IMR-90 (cell line): ENCODE measurements at regions not wholly inside any gene's neighbourhood (a gene's known extent, or its start where the extent isn't known, plus 50 kb on each side); places are given as distances from the start of the nearest gene placed in this dataset.

Source experiments
- ATAC-seq: fragments of 200-7000 bp; cut with Tn5 transposase; 2 replicates; pipeline ENCODE4 v1.9.1; 2020; ENCODE audit warnings: low read depth, mild to moderate bottlenecking, moderate library complexity
- BruUV-seq: library from RNA; stranded (reverse); fragments of 400-500 nt; replicated peaks from 2 replicates; lab custom pipeline; 2021; lab: Mats Ljungman, UMichigan
- CTCF ChIA-PET: fragments of 300-600 bp; formaldehyde crosslinking; extraction: SDS; loops from one replicate; lab custom pipeline; 2021; ENCODE audit warnings: antibody characterized with exemption; lab: Yijun Ruan, JAX
- POLR2A ChIA-PET: fragments of 300-600 bp; sonication (Branson Sonifier 250); formaldehyde crosslinking; loops from one replicate; lab custom pipeline; 2022; ENCODE audit warnings: antibody characterized with exemption; ENCODE audit not compliant: unreplicated experiment; lab: Charles Lee
- DNase-seq: peaks from one replicate; pipeline ENCODE4 v3.0.0; 2013
- H2AFZ ChIP-seq: replicated peaks from 2 replicates; pipeline ENCODE3; 2013; ENCODE audit warnings: low read length, mild to moderate bottlenecking; ENCODE audit not compliant: poor library complexity
- H2AK5ac ChIP-seq: 2 replicates; pipeline ENCODE4 v1.6.1; 2013; ENCODE audit warnings: low read depth, low read length, inconsistent platforms
- H2AK9ac ChIP-seq: replicated peaks from 2 replicates; pipeline ENCODE3; 2013; ENCODE audit warnings: mild to moderate bottlenecking, low read depth, low read length, moderate library complexity; ENCODE audit not compliant: poor library complexity
- H2BK120ac ChIP-seq: 2 replicates; pipeline ENCODE4 v1.6.1; 2013; ENCODE audit warnings: low read depth, low read length, inconsistent platforms
- H2BK15ac ChIP-seq: 3 replicates; pipeline ENCODE4 v1.6.1; 2013; ENCODE audit warnings: low read depth, low read length, inconsistent platforms
- H2BK20ac ChIP-seq: 2 replicates; pipeline ENCODE4 v1.6.1; 2013; ENCODE audit warnings: low read depth, mild to moderate bottlenecking, inconsistent platforms, low read length, moderate library complexity
- H2BK5ac ChIP-seq: 2 replicates; pipeline ENCODE4 v1.6.1; 2013; ENCODE audit warnings: mild to moderate bottlenecking, low read depth, low read length, inconsistent platforms; ENCODE audit not compliant: poor library complexity, severe bottlenecking
- H3K14ac ChIP-seq: replicated peaks from 2 replicates; pipeline ENCODE4 v1.6.1; 2013; ENCODE audit warnings: low read depth, low read length, inconsistent platforms
- H3K18ac ChIP-seq: 2 replicates; pipeline ENCODE4 v1.6.1; 2013; ENCODE audit warnings: low read depth, low read length, control low read depth
- H3K23ac ChIP-seq: 2 replicates; pipeline ENCODE4 v1.6.1; 2013; ENCODE audit warnings: low read depth, low read length, inconsistent platforms
- H3K27ac ChIP-seq: 2 replicates; pipeline ENCODE4 v1.5.1; 2013; ENCODE audit warnings: mild to moderate bottlenecking, control low read depth, low read length; ENCODE audit not compliant: insufficient read depth
- H3K27me3 ChIP-seq: 2 replicates; pipeline ENCODE4 v1.6.1; 2013; ENCODE audit warnings: low read length; ENCODE audit not compliant: control insufficient read depth, insufficient read depth
- H3K36me3 ChIP-seq: 2 replicates; pipeline ENCODE4 v1.6.1; 2013; ENCODE audit warnings: low read length, mixed read lengths; ENCODE audit not compliant: control insufficient read depth, insufficient read depth
- H3K4ac ChIP-seq: 2 replicates; pipeline ENCODE4 v1.6.1; 2013; ENCODE audit warnings: low read depth, low read length, inconsistent platforms
- H3K4me1 ChIP-seq: 2 replicates; pipeline ENCODE4 v1.6.1; 2013; ENCODE audit warnings: low read length, mixed read lengths; ENCODE audit not compliant: control insufficient read depth, insufficient read depth
- H3K4me2 ChIP-seq: 2 replicates; pipeline ENCODE4 v1.6.1; 2013; ENCODE audit warnings: low read depth, mild to moderate bottlenecking, control low read depth, low read length, moderate library complexity
- H3K4me3 ChIP-seq: 2 replicates; pipeline ENCODE4 v1.5.1; 2013; ENCODE audit warnings: low read depth, mild to moderate bottlenecking, control low read depth, low read length, moderate library complexity; ENCODE audit not compliant: insufficient read depth
- H3K56ac ChIP-seq: 2 replicates; pipeline ENCODE4 v1.6.1; 2013; ENCODE audit warnings: low read length, inconsistent platforms; ENCODE audit not compliant: insufficient read depth; ENCODE audit errors: extremely low read depth
- H3K79me1 ChIP-seq, 2 experiments: 2 replicates each; pipeline ENCODE4 v1.6.1; 2013; ENCODE audit warnings: low read length in 2 of 2, inconsistent platforms in 1 of 2, low read depth in 1 of 2
- H3K9ac ChIP-seq: 2 replicates; pipeline ENCODE4 v1.6.1; 2013; ENCODE audit warnings: low read depth, low read length, control low read depth
- H3K9me1 ChIP-seq: 2 replicates; pipeline ENCODE4 v1.6.1; 2013; ENCODE audit warnings: low read length, inconsistent platforms; ENCODE audit not compliant: insufficient read depth
- H3K9me3 ChIP-seq: 2 replicates; pipeline ENCODE4 v1.6.1; 2013; ENCODE audit warnings: low read length; ENCODE audit not compliant: control insufficient read depth, insufficient read depth
- H4K20me1 ChIP-seq: 2 replicates; pipeline ENCODE4 v1.6.1; 2013; ENCODE audit warnings: low read length, inconsistent platforms; ENCODE audit not compliant: insufficient read depth
- H4K5ac ChIP-seq: 2 replicates; pipeline ENCODE4 v1.6.1; 2013; ENCODE audit warnings: mild to moderate bottlenecking, low read depth, low read length, control low read depth
- H4K8ac ChIP-seq, 2 experiments: 2 replicates each; pipeline ENCODE4 v1.6.1; 2013; ENCODE audit warnings: low read depth in 2 of 2, low read length in 2 of 2, control low read depth in 1 of 2, inconsistent platforms in 1 of 2
- H4K91ac ChIP-seq: 2 replicates; pipeline ENCODE4 v1.6.1; 2013; ENCODE audit warnings: low read depth, low read length, inconsistent platforms; ENCODE audit not compliant: insufficient read depth
- CEBPB ChIP-seq: IDR thresholded peaks from 2 replicates; pipeline ENCODE4 v1.6.1; 2012; ENCODE audit warnings: low read depth, low read length, improper control_type of control experiment
- CHD1 ChIP-seq: IDR thresholded peaks from 2 replicates; pipeline ENCODE4 v1.6.1; 2012; ENCODE audit warnings: low read depth, low read length, improper control_type of control experiment
- FOS ChIP-seq: fragments of 150-350 bp; IDR thresholded peaks from 2 replicates; pipeline ENCODE4 v1.6.1; 2016; ENCODE audit warnings: low read depth, low read length
- MAFK ChIP-seq: IDR thresholded peaks from 2 replicates; pipeline ENCODE4 v1.6.1; 2012; ENCODE audit warnings: low read depth, low read length, improper control_type of control experiment
- MAZ ChIP-seq: IDR thresholded peaks from 2 replicates; pipeline ENCODE4 v1.6.1; 2012; ENCODE audit warnings: low read depth, mild to moderate bottlenecking, low read length, improper control_type of control experiment, moderate library complexity, borderline replicate concordance
- MXI1 ChIP-seq: IDR thresholded peaks from 2 replicates; pipeline ENCODE4 v1.6.1; 2012; ENCODE audit warnings: low read depth, mild to moderate bottlenecking, low read length, moderate library complexity, borderline replicate concordance
- POLR2A ChIP-seq: IDR thresholded peaks from 2 replicates; pipeline ENCODE4 v1.6.1; 2012; ENCODE audit warnings: mild to moderate bottlenecking, low read depth, low read length
- RAD21 ChIP-seq: IDR thresholded peaks from 2 replicates; pipeline ENCODE4 v1.6.1; 2012; ENCODE audit warnings: low read length, improper control_type of control experiment
- RCOR1 ChIP-seq: IDR thresholded peaks from 2 replicates; pipeline ENCODE4 v1.6.1; 2012; ENCODE audit warnings: mild to moderate bottlenecking, low read length, improper control_type of control experiment; ENCODE audit not compliant: insufficient replicate concordance
- WGBS, 2 experiments: methylation state at CpG; one replicate each; pipeline versions ENCODE4 v1.1.5 to v1.1.7; 2013; ENCODE audit warnings: missing lambda C conversion rate in 2 of 2; ENCODE audit not compliant: insufficient read length in 1 of 2; ENCODE audit errors: extremely low coverage in 2 of 2; 5-methylcytosine and 5-hydroxymethylcytosine counted together
- dilution Hi-C: fragments of 300-500 bp; cut with HindIII; formaldehyde crosslinking; loops from one replicate; pipeline ENCODE4 v1.14.3; 2018; ENCODE audit warnings: low sequenced_read_pairs; ENCODE audit not compliant: unreplicated experiment
- in situ Hi-C: fragments of 300-500 bp; cut with MboI; formaldehyde crosslinking; loops from 3 replicates; pipeline ENCODE4 v1.14.3; 2019; ENCODE audit warnings: low sequenced_read_pairs, inconsistent platforms, mixed read lengths
- intact Hi-C: fragments of 100-400 bp; cut with micrococcal nuclease; formaldehyde crosslinking; loops from 2 replicates; pipeline ENCODE4 v1.10.0; 2022
- TF ChIP-seq, protein P1 (sequence below): fragments of 150-350 bp; IDR thresholded peaks from 2 replicates; pipeline ENCODE4 v1.6.1; 2016; ENCODE audit warnings: low read depth, mild to moderate bottlenecking, low read length, moderate library complexity, borderline replicate concordance
- TF ChIP-seq, protein P2 (sequence below): conservative IDR thresholded peaks from 2 replicates; pipeline ENCODE4 v1.5.1; 2012; ENCODE audit warnings: mild to moderate bottlenecking, low read depth, low read length, improper control_type of control experiment

DNA sequence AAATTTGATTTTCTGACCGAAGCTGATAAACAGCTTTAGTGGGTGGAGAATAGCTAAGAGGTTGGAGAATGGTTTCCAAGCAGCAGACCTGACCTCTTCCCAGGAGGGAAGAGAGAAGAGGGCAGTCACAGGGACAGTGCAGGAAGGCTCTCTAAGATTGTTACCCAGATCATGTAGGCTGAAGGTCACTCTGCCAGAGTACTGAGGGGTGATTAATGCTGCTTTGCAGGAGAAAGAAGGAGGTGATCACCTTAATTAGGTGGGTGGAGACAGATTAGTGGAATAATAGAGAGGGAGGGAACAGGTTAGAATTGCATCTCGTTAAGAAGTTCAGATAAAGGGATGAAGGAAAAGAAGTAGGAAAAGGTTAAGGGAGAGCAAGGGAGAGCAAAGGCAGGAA lies 440.5 kb downstream of the BRINP1 start:
- Histone ChIP-seq H2AK9ac (no peak overlapping the region), H2BK120ac (no peak overlapping the region), H3K4me1 (no peaks in the 10 kb centered on the region), H2BK20ac (no peak overlapping the region), H3K4ac (no peak overlapping the region), H4K5ac (no peak overlapping the region), H2BK5ac (no peak overlapping the region), H2AK5ac (no peak overlapping the region), H3K36me3 (no peaks in the 10 kb centered on the region), H3K18ac (no peak overlapping the region), H3K9ac (no peak overlapping the region), H3K56ac (no peak overlapping the region), H2BK15ac (no peak overlapping the region), H2AFZ (no peak overlapping the region), H3K23ac (no peak overlapping the region), H3K27ac (no peak overlapping the region), H4K8ac (no peak overlapping the region), H4K20me1 (no peaks in the 10 kb centered on the region), H3K14ac (no peak overlapping the region), H3K4me2 (no peak overlapping the region), H3K79me1 (no peaks in the 10 kb centered on the region), H3K4me3 (no peak overlapping the region), H3K9me1 (no peaks in the 10 kb centered on the region), H3K27me3 (no peaks in the 10 kb centered on the region), H4K91ac (no peak overlapping the region), H3K9me3 (peaks cover 6% of the 10 kb centered on the region; the same call in 1 of the 2 replicates)
- in situ Hi-C loops = no loop called here
- intact Hi-C loops = no loop called here
- ChIA-PET POLR2A (no interaction called here), CTCF (no interaction called here)
- BruUV-seq = no TSS peak
- WGBS, 2 experiments = 40% methylated on average over 2 of the region's 2 CpGs; no CpG with 5 or more reads in 1 of the 2 experiments
- TF ChIP-seq POLR2A (no peak), MAZ (no peak), RAD21 (no peak), RCOR1 (no peak), MXI1 (no peak), FOS (no peak), CHD1 (no peak), CEBPB (no peak), MAFK (no peak)
- TF ChIP-seq, protein P1, sequence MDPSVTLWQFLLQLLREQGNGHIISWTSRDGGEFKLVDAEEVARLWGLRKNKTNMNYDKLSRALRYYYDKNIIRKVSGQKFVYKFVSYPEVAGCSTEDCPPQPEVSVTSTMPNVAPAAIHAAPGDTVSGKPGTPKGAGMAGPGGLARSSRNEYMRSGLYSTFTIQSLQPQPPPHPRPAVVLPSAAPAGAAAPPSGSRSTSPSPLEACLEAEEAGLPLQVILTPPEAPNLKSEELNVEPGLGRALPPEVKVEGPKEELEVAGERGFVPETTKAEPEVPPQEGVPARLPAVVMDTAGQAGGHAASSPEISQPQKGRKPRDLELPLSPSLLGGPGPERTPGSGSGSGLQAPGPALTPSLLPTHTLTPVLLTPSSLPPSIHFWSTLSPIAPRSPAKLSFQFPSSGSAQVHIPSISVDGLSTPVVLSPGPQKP = no peak
- TF ChIP-seq, protein P2, sequence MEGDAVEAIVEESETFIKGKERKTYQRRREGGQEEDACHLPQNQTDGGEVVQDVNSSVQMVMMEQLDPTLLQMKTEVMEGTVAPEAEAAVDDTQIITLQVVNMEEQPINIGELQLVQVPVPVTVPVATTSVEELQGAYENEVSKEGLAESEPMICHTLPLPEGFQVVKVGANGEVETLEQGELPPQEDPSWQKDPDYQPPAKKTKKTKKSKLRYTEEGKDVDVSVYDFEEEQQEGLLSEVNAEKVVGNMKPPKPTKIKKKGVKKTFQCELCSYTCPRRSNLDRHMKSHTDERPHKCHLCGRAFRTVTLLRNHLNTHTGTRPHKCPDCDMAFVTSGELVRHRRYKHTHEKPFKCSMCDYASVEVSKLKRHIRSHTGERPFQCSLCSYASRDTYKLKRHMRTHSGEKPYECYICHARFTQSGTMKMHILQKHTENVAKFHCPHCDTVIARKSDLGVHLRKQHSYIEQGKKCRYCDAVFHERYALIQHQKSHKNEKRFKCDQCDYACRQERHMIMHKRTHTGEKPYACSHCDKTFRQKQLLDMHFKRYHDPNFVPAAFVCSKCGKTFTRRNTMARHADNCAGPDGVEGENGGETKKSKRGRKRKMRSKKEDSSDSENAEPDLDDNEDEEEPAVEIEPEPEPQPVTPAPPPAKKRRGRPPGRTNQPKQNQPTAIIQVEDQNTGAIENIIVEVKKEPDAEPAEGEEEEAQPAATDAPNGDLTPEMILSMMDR = no peak
- DNase-seq = no peak
- no peak for ATAC-seq
- dilution Hi-C loops = no loop called here
